Central memory CD8-positive, alpha-beta T cell (primary cell): ENCODE measurements at regions not wholly inside any gene's neighbourhood (a gene's known extent, or its start where the extent isn't known, plus 50 kb on each side); places are given as distances from the start of the nearest gene placed in this dataset.
"Not testable (repeated sequence)": the region's sequence is repeated elsewhere in the genome, so short reads cannot be mapped to it uniquely, and the experiment has no call there.

Source experiments
- ATAC-seq: fragments of 150-1000 bp; cut with Tn5 transposase; replicated peaks from 2 replicates; pipeline ENCODE4 v1.10.0; 2022; ENCODE audit warnings: mild to moderate bottlenecking, moderate FRiP score, moderate number of reproducible peaks; ENCODE audit not compliant: poor library complexity, severe bottlenecking; ENCODE audit errors: extremely low read depth
- DNase-seq, 2 donors: peaks; one replicate each; pipeline ENCODE4 v3.0.0; 2021; ENCODE audit warnings: low spot score in 2 of 2
- H3K27ac Mint-ChIP-seq: one replicate; pipeline ENCODE4 v1.8.0; 2022; ENCODE audit warnings: low read depth, mild to moderate bottlenecking, moderate library complexity, mixed read lengths
- H3K27me3 Mint-ChIP-seq: one replicate; pipeline ENCODE4 v1.8.0; 2022; ENCODE audit warnings: mixed read lengths
- H3K36me3 Mint-ChIP-seq: one replicate; pipeline ENCODE4 v1.8.0; 2022; ENCODE audit warnings: mild to moderate bottlenecking, moderate library complexity, mixed read lengths; ENCODE audit not compliant: insufficient read depth
- H3K4me1 Mint-ChIP-seq: one replicate; pipeline ENCODE4 v1.8.0; 2022; ENCODE audit warnings: mixed read lengths
- H3K4me3 Mint-ChIP-seq: one replicate; pipeline ENCODE4 v1.8.0; 2022; ENCODE audit warnings: mild to moderate bottlenecking, moderate library complexity, mixed read lengths
- H3K9me3 Mint-ChIP-seq: one replicate; pipeline ENCODE4 v1.8.0; 2022; ENCODE audit warnings: mixed read lengths

- Mint-ChIP-seq H3K36me3 (no peaks in the 10 kb centered on the region), H3K27me3 (peaks cover 62% of the 10 kb centered on the region), H3K9me3 (no peaks in the 10 kb centered on the region), H3K4me3 (no peak overlapping the region), H3K4me1 (no peaks in the 10 kb centered on the region), H3K27ac (no peak overlapping the region)
- no peak for ATAC-seq
- DNase-seq: no peak
These were observed 126.2 kb downstream of the SEC23IP start for GRCh38 chr10:120018695-120019094.

- ATAC-seq: no peak
These were observed 127.0 kb downstream of the SEC23IP start for GRCh38 chr10:120019568-120019967.

GRCh38 chr10:120022357-120022756, 129.8 kb downstream of the SEC23IP start:
- Mint-ChIP-seq H3K4me1 (no peaks in the 10 kb centered on the region), H3K27me3 (peaks cover 68% of the 10 kb centered on the region), H3K4me3 (no peak overlapping the region), H3K36me3 (no peaks in the 10 kb centered on the region), H3K27ac (no peak overlapping the region), H3K9me3 (no peaks in the 10 kb centered on the region)
- DNase-seq (no peak), ATAC-seq (no peak)

More at GRCh38 chr10:120019568-120019967, 127.0 kb downstream of the SEC23IP start:
- Mint-ChIP-seq H3K27me3 (peaks cover 65% of the 10 kb centered on the region), H3K9me3 (no peaks in the 10 kb centered on the region), H3K36me3 (no peaks in the 10 kb centered on the region), H3K4me1 (no peaks in the 10 kb centered on the region), H3K27ac (no peak overlapping the region), H3K4me3 (no peak overlapping the region)
- no peak for DNase-seq

GRCh38 chr10:120034236-120034635, 141.7 kb downstream of the SEC23IP start:
- DNase-seq: no peak
- Mint-ChIP-seq H3K27me3 (peaks cover 35% of the 10 kb centered on the region), H3K4me1 (no peaks in the 10 kb centered on the region), H3K36me3 (peaks cover 1% of the 10 kb centered on the region), H3K4me3 (no peak overlapping the region), H3K27ac (no peak overlapping the region), H3K9me3 (no peaks in the 10 kb centered on the region)
- no peak for ATAC-seq

- Mint-ChIP-seq H3K27me3 (peaks cover 11% of the 10 kb centered on the region), H3K27ac (no peak overlapping the region), H3K4me3 (no peak overlapping the region), H3K36me3 (peaks cover 1% of the 10 kb centered on the region), H3K9me3 (no peaks in the 10 kb centered on the region), H3K4me1 (no peaks in the 10 kb centered on the region)
- no peak for ATAC-seq
- no peak for DNase-seq
These were observed 146.5 kb downstream of the SEC23IP start for GRCh38 chr10:120039046-120039445.

GRCh38 chr10:120039826-120040225, 147.3 kb downstream of the SEC23IP start:
- Mint-ChIP-seq H3K27me3 (peaks cover 11% of the 10 kb centered on the region), H3K4me3 (no peak overlapping the region), H3K9me3 (no peaks in the 10 kb centered on the region), H3K4me1 (no peaks in the 10 kb centered on the region), H3K27ac (no peak overlapping the region), H3K36me3 (peaks cover 1% of the 10 kb centered on the region)
- no peak for ATAC-seq
- DNase-seq: no peak

GRCh38 chr10:120041807-120042559, 149.5 kb downstream of the SEC23IP start:
- ATAC-seq (no peak), DNase-seq (no peak)
- H3K27me3 Mint-ChIP-seq: peaks cover 4% of the 10 kb centered on the region
- peaks cover 1% of the 10 kb centered on the region for H3K36me3 Mint-ChIP-seq
- no peak overlapping the region for H3K27ac Mint-ChIP-seq
- no peak overlapping the region for H3K4me3 Mint-ChIP-seq
- H3K4me1 Mint-ChIP-seq: no peaks in the 10 kb centered on the region
- H3K9me3 Mint-ChIP-seq: no peaks in the 10 kb centered on the region

- Mint-ChIP-seq H3K9me3 (no peaks in the 10 kb centered on the region), H3K27ac (no peak overlapping the region), H3K36me3 (peaks cover 1% of the 10 kb centered on the region), H3K27me3 (no peaks in the 10 kb centered on the region), H3K4me1 (no peaks in the 10 kb centered on the region), H3K4me3 (no peak overlapping the region)
- DNase-seq (no peak), ATAC-seq (no peak)
These were observed 150.2 kb downstream of the SEC23IP start for GRCh38 chr10:120042705-120043104.

- not testable (repeated sequence) for ATAC-seq, DNase-seq, H3K9me3 Mint-ChIP-seq, H3K27ac Mint-ChIP-seq, H3K4me1 Mint-ChIP-seq, H3K4me3 Mint-ChIP-seq, H3K36me3 Mint-ChIP-seq
- H3K27me3 Mint-ChIP-seq: peaks cover 19% of the 10 kb centered on the region
These were observed 154.8 kb downstream of the SEC23IP start for GRCh38 chr10:120047373-120047772.

GRCh38 chr10:120047926-120048325, 155.4 kb downstream of the SEC23IP start:
- Mint-ChIP-seq H3K36me3 (no peaks in the 10 kb centered on the region), H3K27ac (no peak overlapping the region), H3K4me3 (no peak overlapping the region), H3K9me3 (no peaks in the 10 kb centered on the region), H3K27me3 (peaks cover 24% of the 10 kb centered on the region), H3K4me1 (no peaks in the 10 kb centered on the region)
- ATAC-seq (no peak), DNase-seq (no peak)

GRCh38 chr10:120048391-120048790, 155.9 kb downstream of the SEC23IP start:
- no peak for ATAC-seq
- no peaks in the 10 kb centered on the region for H3K4me1 Mint-ChIP-seq
- H3K36me3 Mint-ChIP-seq: no peaks in the 10 kb centered on the region
- no peak overlapping the region for H3K4me3 Mint-ChIP-seq
- no peak overlapping the region for H3K27ac Mint-ChIP-seq
- no peaks in the 10 kb centered on the region for H3K9me3 Mint-ChIP-seq
- DNase-seq: no peak
- peaks cover 27% of the 10 kb centered on the region for H3K27me3 Mint-ChIP-seq

- ATAC-seq (no peak), DNase-seq (no peak)
- H3K27me3 Mint-ChIP-seq: peaks cover 36% of the 10 kb centered on the region
- H3K4me1 Mint-ChIP-seq: no peaks in the 10 kb centered on the region
- H3K27ac Mint-ChIP-seq: no peak overlapping the region
- H3K4me3 Mint-ChIP-seq: no peak overlapping the region
- no peaks in the 10 kb centered on the region for H3K9me3 Mint-ChIP-seq
- no peaks in the 10 kb centered on the region for H3K36me3 Mint-ChIP-seq
These were observed 159.1 kb downstream of the SEC23IP start for GRCh38 chr10:120051671-120052070.

GRCh38 chr10:120052964-120053702, 160.6 kb downstream of the SEC23IP start:
- no peaks in the 10 kb centered on the region for H3K36me3 Mint-ChIP-seq
- H3K27me3 Mint-ChIP-seq: peaks cover 50% of the 10 kb centered on the region
- H3K9me3 Mint-ChIP-seq: no peaks in the 10 kb centered on the region
- no peak overlapping the region for H3K27ac Mint-ChIP-seq
- H3K4me1 Mint-ChIP-seq: no peaks in the 10 kb centered on the region
- DNase-seq: no peak
- ATAC-seq: no peak
- H3K4me3 Mint-ChIP-seq: no peak overlapping the region
